ENCODE measurements at regions not wholly inside any gene's neighbourhood (a gene's known extent, or its start where the extent isn't known, plus 50 kb on each side); places are given as distances from the start of the nearest gene placed in this dataset.
"Not testable (repeated sequence)": the region's sequence is repeated elsewhere in the genome, so short reads cannot be mapped to it uniquely, and the experiment has no call there.

- DNase-seq (ENCODE audit: extremely low read depth in 1 of 2, low read depth in 1 of 2): not testable (repeated sequence)
Measured at GRCh38 chr9:39463696-39464095, 108.2 kb downstream of the SPATA31A1 start.

GRCh38 chr9:39464122-39464777, 108.8 kb downstream of the SPATA31A1 start:
- DNase-seq (ENCODE audit: extremely low read depth in 1 of 2, low read depth in 1 of 2): peak; percentile 41 to 74

GRCh38 chr9:39474499-39474898, 119.0 kb downstream of the SPATA31A1 start:
- DNase-seq (ENCODE audit: extremely low read depth in 1 of 2, low read depth in 1 of 2): not testable (repeated sequence)

GRCh38 chr9:39483073-39483472, 127.6 kb downstream of the SPATA31A1 start:
- not testable (repeated sequence) for DNase-seq (ENCODE audit: extremely low read depth in 1 of 2, low read depth in 1 of 2)

- DNase-seq (ENCODE audit: extremely low read depth in 1 of 2, low read depth in 1 of 2): not testable (repeated sequence)
Measured at GRCh38 chr9:39483880-39484279, 128.4 kb downstream of the SPATA31A1 start.

- not testable (repeated sequence) for DNase-seq (ENCODE audit: extremely low read depth in 1 of 2, low read depth in 1 of 2)
Measured at GRCh38 chr9:39484292-39484691, 128.8 kb downstream of the SPATA31A1 start.

GRCh38 chr9:39487477-39487876, 132.0 kb downstream of the SPATA31A1 start:
- DNase-seq (ENCODE audit: extremely low read depth in 1 of 2, low read depth in 1 of 2): not testable (repeated sequence)

- DNase-seq (ENCODE audit: extremely low read depth in 1 of 2, low read depth in 1 of 2): not testable (repeated sequence)
Measured at GRCh38 chr9:39496248-39496647, 140.8 kb downstream of the SPATA31A1 start.

GRCh38 chr9:39503178-39503577, 147.7 kb downstream of the SPATA31A1 start:
- DNase-seq (ENCODE audit: extremely low read depth in 1 of 2, low read depth in 1 of 2): not testable (repeated sequence)

GRCh38 chr9:39527387-39528029, 172.0 kb downstream of the SPATA31A1 start:
- DNase-seq (ENCODE audit: extremely low read depth in 1 of 2, low read depth in 1 of 2): not testable (repeated sequence)

GRCh38 chr9:39532597-39532996, 177.1 kb downstream of the SPATA31A1 start:
- not testable (repeated sequence) for DNase-seq (ENCODE audit: extremely low read depth in 1 of 2, low read depth in 1 of 2)

GRCh38 chr9:39533001-39533762, 177.7 kb downstream of the SPATA31A1 start:
- DNase-seq (ENCODE audit: extremely low read depth in 1 of 2, low read depth in 1 of 2): not testable (repeated sequence)

GRCh38 chr9:39533763-39534548, 178.5 kb downstream of the SPATA31A1 start:
- not testable (repeated sequence) for DNase-seq (ENCODE audit: extremely low read depth in 1 of 2, low read depth in 1 of 2)

- not testable (repeated sequence) for DNase-seq (ENCODE audit: extremely low read depth in 1 of 2, low read depth in 1 of 2)
Measured at GRCh38 chr9:39534897-39535296, 179.4 kb downstream of the SPATA31A1 start.

- not testable (repeated sequence) for DNase-seq (ENCODE audit: extremely low read depth in 1 of 2, low read depth in 1 of 2)
Measured at GRCh38 chr9:39542157-39542556, 186.7 kb downstream of the SPATA31A1 start.

- DNase-seq (ENCODE audit: extremely low read depth in 1 of 2, low read depth in 1 of 2): not testable (repeated sequence)
Measured at GRCh38 chr9:39545079-39545478, 189.6 kb downstream of the SPATA31A1 start.

- not testable (repeated sequence) for DNase-seq (ENCODE audit: extremely low read depth in 1 of 2, low read depth in 1 of 2)
Measured at GRCh38 chr9:39550573-39550972, 195.1 kb downstream of the SPATA31A1 start.

- DNase-seq (ENCODE audit: extremely low read depth in 1 of 2, low read depth in 1 of 2): not testable (repeated sequence)
Measured at GRCh38 chr9:39551544-39551943, 196.1 kb downstream of the SPATA31A1 start.

- DNase-seq (ENCODE audit: extremely low read depth in 1 of 2, low read depth in 1 of 2): not testable (repeated sequence)
Measured at GRCh38 chr9:39552242-39552881, 196.9 kb downstream of the SPATA31A1 start.

GRCh38 chr9:39554352-39554751, 198.9 kb downstream of the SPATA31A1 start:
- not testable (repeated sequence) for DNase-seq (ENCODE audit: extremely low read depth in 1 of 2, low read depth in 1 of 2)

Data from stimulated activated CD8-positive, alpha-beta memory T cell treated with anti-CD3 and anti-CD28 coated beads, Interleukin-7, amount 100 ng/mL, for 48 hours (primary cell).